ENCODE measurements at regions not wholly inside any gene's neighbourhood (a gene's known extent, or its start where the extent isn't known, plus 50 kb on each side); places are given as distances from the start of the nearest gene placed in this dataset.

GRCh38 chr17:20925954-20926353, 116.9 kb downstream of the USP22 start:
- Histone ChIP-seq H3K9me3 (ENCODE audit: control insufficient read depth in 1 of 2, insufficient read depth in 1 of 2, low read depth in 1 of 2, low read length in 2 of 2) (no peaks in the 10 kb centered on the region), H2AFZ (ENCODE audit: low read depth, low read length, poor library complexity, severe bottlenecking) (no peak overlapping the region), H3K9me2 (ENCODE audit: insufficient read depth) (no peaks in the 10 kb centered on the region), H3K4me2 (ENCODE audit: low read length) (no peak overlapping the region), H3K79me2 (ENCODE audit: insufficient read depth, low read length) (no peaks in the 10 kb centered on the region), H3K27ac (ENCODE audit: low read depth, low read length) (no peak overlapping the region), H3K36me3 (ENCODE audit: control insufficient read depth in 1 of 2, insufficient read depth in 2 of 2, low read length in 2 of 2) (no peaks in the 10 kb centered on the region), H3K4me3 (replicated peaks in 1 of 2; ENCODE audit: low read depth in 1 of 2, low read length in 2 of 2) (no peak overlapping the region), H4K20me1 (ENCODE audit: insufficient read depth) (no peaks in the 10 kb centered on the region), H3K9ac (ENCODE audit: low read length) (no peak overlapping the region), H3K4me1 (ENCODE audit: control insufficient read depth in 1 of 2, insufficient read depth in 2 of 2, low read length in 2 of 2) (peaks cover 0 to 4% of the 10 kb centered on the region in 2 experiments; a peak in 1 of 4 replicates), H3K27me3 (ENCODE audit: insufficient read depth, low read length) (no peaks in the 10 kb centered on the region)
- TF ChIP-seq REST (IDR thresholded peaks at IDR 0.05; ENCODE audit: low read depth) = no peak
- no peak for TF ChIP-seq POLR2AphosphoS5 (IDR thresholded peaks at IDR 0.05; ENCODE audit: low read depth, low read length)
- no peak for TF ChIP-seq ATF3 (IDR thresholded peaks at IDR 0.05)
- no peak for TF ChIP-seq ZNF274 (IDR thresholded peaks at IDR 0.05; ENCODE audit: low read depth, low read length)
- no peak for TF ChIP-seq SIN3A (IDR thresholded peaks at IDR 0.05; ENCODE audit: low read depth)
- no peak for TF ChIP-seq YY1 (IDR thresholded peaks at IDR 0.05; ENCODE audit: extremely low read depth, insufficient replicate concordance, low read depth, low read length)
- no peak for TF ChIP-seq CBX3 (IDR thresholded peaks at IDR 0.05; ENCODE audit: low read depth)
- no peak for TF ChIP-seq ZBTB33 (IDR thresholded peaks at IDR 0.05; ENCODE audit: extremely low read depth, insufficient replicate concordance, low read length)
- TF ChIP-seq ELF1 (IDR thresholded peaks at IDR 0.05; ENCODE audit: borderline replicate concordance, low read depth) = no peak
- TF ChIP-seq ZFX (IDR thresholded peaks at IDR 0.05) = no peak
- TF ChIP-seq SP1 (IDR thresholded peaks at IDR 0.05; ENCODE audit: low read depth) = no peak
- TF ChIP-seq EZH2phosphoT487 (IDR thresholded peaks at IDR 0.05; ENCODE audit: borderline replicate concordance) = no peak
- no peak for TF ChIP-seq TCF7L2 (IDR thresholded peaks at IDR 0.05; ENCODE audit: borderline replicate concordance, extremely low read depth, insufficient read depth, insufficient read length)
- no peak for TF ChIP-seq RAD21 (IDR thresholded peaks at IDR 0.05; ENCODE audit: low read depth)
- TF ChIP-seq JUND (IDR thresholded peaks at IDR 0.05) = no peak
- no peak for TF ChIP-seq EGR1 (IDR thresholded peaks at IDR 0.05; ENCODE audit: low read depth)
- no peak for TF ChIP-seq MAX (IDR thresholded peaks at IDR 0.05)
- ChIA-PET RAD21 (ENCODE audit: low non-redundant PET in 1 of 2, low total read pairs in 2 of 2, uncharacterized antibody in 2 of 2, unreplicated experiment in 2 of 2) (no interaction called here), POLR2A (no interaction called here), CTCF (no interaction called here)
- DNase-seq (ENCODE audit: low read depth, low spot score) (no peak), ATAC-seq (no peak)
- no TSS peak for BruUV-seq (replicated peaks)
- intact Hi-C loops (cut with micrococcal nuclease) = no loop called here

Measured in HCT116 (cell line).